ENCODE measurements at regions not wholly inside any gene's neighbourhood (a gene's known extent, or its start where the extent isn't known, plus 50 kb on each side); places are given as distances from the start of the nearest gene placed in this dataset.

GRCh38 chr3:118713502-118714207, 321.0 kb downstream of the IGSF11 start:
- TF ChIP-seq CTCF (IDR thresholded peaks at IDR 0.05; ENCODE audit: low read length): no peak
- no peak for TF ChIP-seq EZH2phosphoT487 (IDR thresholded peaks at IDR 0.05; ENCODE audit: low read length)
- no peak for TF ChIP-seq EZH2 (optimal IDR thresholded peaks at IDR 0.05; ENCODE audit: low read depth, low read length)

Data from MM.1S (cell line).